SK-N-SH (cell line): ENCODE measurements at regions not wholly inside any gene's neighbourhood (a gene's known extent, or its start where the extent isn't known, plus 50 kb on each side); places are given as distances from the start of the nearest gene placed in this dataset.

ENCODE experiments used
- CTCF ChIA-PET: fragments of 300-600, 350-600 bp; formaldehyde crosslinking; extraction: SDS; loops from one replicate; lab custom pipeline; 2021; lab: Yijun Ruan, JAX
- POLR2A ChIA-PET: fragments of 350-600 bp; sonication (Branson Sonifier 250); formaldehyde crosslinking; extraction: SDS; loops from one replicate; lab custom pipeline; 2020; ENCODE audit warnings: antibody characterized with exemption, inconsistent platforms; lab: Yijun Ruan, JAX
- DNase-seq: peaks from one replicate; pipeline ENCODE4 v3.0.0; 2012
- H2AFZ ChIP-seq: fragments of 200-600 bp; sonication (generic); 2 replicates; pipeline ENCODE4 v1.8.1; 2016; ENCODE audit warnings: antibody characterized with exemption, mild to moderate bottlenecking, low read depth
- H3F3A ChIP-seq: fragments of 200-600 bp; sonication (generic); replicated peaks from 2 replicates; pipeline ENCODE3; 2016; ENCODE audit warnings: antibody characterized with exemption, mild to moderate bottlenecking; ENCODE audit not compliant: insufficient read depth
- H3K27ac ChIP-seq, 2 experiments: fragments of 200-500 bp in 1 of 2; fragments of 200-600 bp in 1 of 2; sonication (Bioruptor generic) in 1 of 2; sonication (generic), shearing (Covaris generic) in 1 of 2; 2 replicates each; pipeline versions ENCODE4 v1.5.1 to v1.6.1; 2014 to 2016; ENCODE audit warnings: low read depth in 2 of 2, inconsistent platforms in 1 of 2, low read length in 1 of 2, mild to moderate bottlenecking in 1 of 2, mixed read lengths in 1 of 2
- H3K27me3 ChIP-seq: fragments of 200-600 bp; sonication (generic), shearing (Covaris generic); 2 replicates; pipeline ENCODE4 v1.6.1; 2016; ENCODE audit warnings: mixed run types; ENCODE audit not compliant: insufficient read depth
- H3K36me3 ChIP-seq, 2 experiments: fragments of 200-500 bp in 1 of 2; fragments of 200-600 bp in 1 of 2; sonication (Bioruptor generic) in 1 of 2; sonication (generic) in 1 of 2; replicated peaks in 1 of 2; 2 replicates each; pipeline versions ENCODE3 to v1.5.1; 2014 to 2016; ENCODE audit warnings: low read length in 1 of 2, mild to moderate bottlenecking in 1 of 2; ENCODE audit not compliant: insufficient read depth in 2 of 2, control insufficient read depth in 1 of 2
- H3K4me1 ChIP-seq, 2 experiments: fragments of 200-500 bp in 1 of 2; fragments of 200-600 bp in 1 of 2; sonication (Bioruptor generic) in 1 of 2; sonication (generic), shearing (Covaris generic) in 1 of 2; 2 replicates each; pipeline versions ENCODE4 v1.5.1 to v1.6.1; 2014 to 2016; ENCODE audit warnings: low read depth in 1 of 2, low read length in 1 of 2, mixed run types in 1 of 2; ENCODE audit not compliant: insufficient read depth in 2 of 2, control insufficient read depth in 1 of 2
- H3K4me2 ChIP-seq: fragments of 200-600 bp; sonication (generic), shearing (Covaris generic); 2 replicates; pipeline ENCODE4 v1.6.1; 2017; ENCODE audit warnings: mixed run types
- H3K4me3 ChIP-seq, 2 experiments: fragments of 200-500 bp in 1 of 2; fragments of 200-600 bp in 1 of 2; sonication (Bioruptor generic) in 1 of 2; sonication (generic), shearing (Covaris generic) in 1 of 2; 2 replicates each; pipeline versions ENCODE4 v1.5.1 to v1.8.1; 2014 to 2016; ENCODE audit warnings: low read depth in 2 of 2, inconsistent platforms in 1 of 2, low read length in 1 of 2, mild to moderate bottlenecking in 1 of 2, mixed read lengths in 1 of 2, moderate library complexity in 1 of 2
- H3K79me2 ChIP-seq: fragments of 200-600 bp; sonication (generic); 2 replicates; pipeline ENCODE4 v1.8.1; 2017; ENCODE audit warnings: mild to moderate bottlenecking; ENCODE audit not compliant: insufficient read depth
- H3K9ac ChIP-seq: fragments of 200-600 bp; sonication (generic); 2 replicates; pipeline ENCODE4 v1.6.1; 2017; ENCODE audit warnings: mixed run types
- H3K9me2 ChIP-seq: fragments of 200-600 bp; sonication (generic); 2 replicates; pipeline ENCODE4 v1.6.1; 2017; ENCODE audit warnings: mixed run types
- H3K9me3 ChIP-seq: fragments of 200-600 bp; sonication (generic); 2 replicates; pipeline ENCODE4 v1.6.1; 2017; ENCODE audit warnings: mixed run types, mild to moderate bottlenecking, moderate library complexity
- H4K20me1 ChIP-seq: fragments of 200-600 bp; sonication (generic); 2 replicates; pipeline ENCODE4 v1.6.1; 2017; ENCODE audit warnings: mild to moderate bottlenecking, mixed run types; ENCODE audit not compliant: insufficient read depth
- CHD2 ChIP-seq: fragments of 150-350 bp; IDR thresholded peaks from 2 replicates; pipeline ENCODE4 v1.6.1; 2018; ENCODE audit warnings: low read length; ENCODE audit not compliant: partially characterized antibody
- EP300 ChIP-seq, 2 experiments: IDR thresholded peaks; 2 replicates each; pipeline versions ENCODE4 v1.4.0 to v1.6.1; 2012; ENCODE audit warnings: borderline replicate concordance in 1 of 2, low read depth in 1 of 2, low read length in 1 of 2
- EZH2phosphoT487 ChIP-seq: fragments of 200-600 bp; sonication (generic); IDR thresholded peaks from 2 replicates; pipeline ENCODE4 v1.6.1; 2017; ENCODE audit warnings: low read depth, mixed run types, mild to moderate bottlenecking, antibody characterized with exemption, moderate library complexity, borderline replicate concordance
- FOXJ3 ChIP-seq: sonication (generic); formaldehyde crosslinking; IDR thresholded peaks from 2 replicates; pipeline ENCODE4 v1.5.1; 2020; ENCODE audit warnings: mild to moderate bottlenecking, missing genetic modification reagents
- GATA2 ChIP-seq: sonication (generic); formaldehyde crosslinking; IDR thresholded peaks from 2 replicates; pipeline ENCODE4 v1.5.0; 2020; ENCODE audit warnings: mild to moderate bottlenecking, missing genetic modification reagents
- JUND ChIP-seq: IDR thresholded peaks from 2 replicates; pipeline ENCODE4 v1.4.0; 2012
- MEF2A ChIP-seq: IDR thresholded peaks from 2 replicates; pipeline ENCODE4 v1.4.0; 2012; ENCODE audit warnings: low read depth, borderline replicate concordance
- NFIC ChIP-seq: IDR thresholded peaks from 2 replicates; pipeline ENCODE4 v1.4.0; 2012; ENCODE audit warnings: borderline replicate concordance
- RAD21 ChIP-seq: IDR thresholded peaks from 2 replicates; pipeline ENCODE4 v1.6.1; 2012; ENCODE audit warnings: mild to moderate bottlenecking, low read length
- RCOR1 ChIP-seq: fragments of 150-350 bp; IDR thresholded peaks from 2 replicates; pipeline ENCODE4 v1.6.1; 2017; ENCODE audit warnings: antibody characterized with exemption, low read length
- RFX5 ChIP-seq: IDR thresholded peaks from 2 replicates; pipeline ENCODE4 v1.6.1; 2012; ENCODE audit warnings: mild to moderate bottlenecking, improper control_type of control experiment, low read length
- SIN3A ChIP-seq: IDR thresholded peaks from 2 replicates; pipeline ENCODE4 v1.6.1; 2012; ENCODE audit warnings: low read depth, mild to moderate bottlenecking, low read length, moderate library complexity, borderline replicate concordance
- SMC3 ChIP-seq: IDR thresholded peaks from 2 replicates; pipeline ENCODE4 v1.6.1; 2012; ENCODE audit warnings: low read depth, low read length, improper control_type of control experiment
- TAF1 ChIP-seq: IDR thresholded peaks from 2 replicates; pipeline ENCODE4 v1.6.1; 2012; ENCODE audit warnings: low read depth, mild to moderate bottlenecking, low read length, moderate library complexity, borderline replicate concordance
- TEAD4 ChIP-seq: IDR thresholded peaks from 2 replicates; pipeline ENCODE4 v1.4.0; 2012; ENCODE audit warnings: mild to moderate bottlenecking, borderline replicate concordance; ENCODE audit not compliant: insufficient read depth
- WGBS: methylation state at CpG from one replicate; pipeline ENCODE4 v1.1.6; 2017; ENCODE audit warnings: low lambda C conversion rate; 5-methylcytosine and 5-hydroxymethylcytosine counted together
- TF ChIP-seq, protein P1 (sequence below): IDR thresholded peaks from 2 replicates; pipeline ENCODE4 v1.4.0; 2012; ENCODE audit warnings: low read depth, borderline replicate concordance
- TF ChIP-seq, protein P2 (sequence below): fragments of 150-350 bp; IDR thresholded peaks from 2 replicates; pipeline ENCODE4 v1.6.1; 2016; ENCODE audit warnings: mild to moderate bottlenecking, low read depth, low read length
- TF ChIP-seq, protein P3 (sequence below): IDR thresholded peaks from 2 replicates; pipeline ENCODE4 v1.6.1; 2012; ENCODE audit warnings: mild to moderate bottlenecking, low read depth, low read length, moderate library complexity
- TF ChIP-seq, protein P4 (sequence below): fragments of 200-600 bp; sonication (generic); IDR thresholded peaks from 2 replicates; pipeline ENCODE4 v1.6.1; 2017; ENCODE audit warnings: antibody characterized with exemption, mild to moderate bottlenecking, moderate library complexity

DNA sequence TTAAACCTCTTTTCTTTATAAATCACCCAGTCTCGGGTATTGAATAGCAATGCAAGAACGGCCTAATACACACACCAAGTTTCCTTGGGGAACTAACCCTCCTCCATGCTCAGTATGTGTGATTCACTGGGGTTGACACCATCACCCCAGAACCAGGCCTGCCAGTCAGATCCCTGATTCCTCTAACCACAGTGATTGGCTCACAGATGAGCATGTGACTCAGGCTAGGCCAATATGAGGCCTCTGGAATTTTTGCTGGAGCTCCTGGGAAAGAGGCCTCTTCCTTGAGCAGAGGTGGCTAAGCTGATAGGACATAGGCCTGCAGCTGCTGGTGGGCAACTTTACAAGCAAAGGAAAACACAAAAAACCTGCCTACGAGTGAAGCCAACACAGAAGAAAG is 74.7 kb upstream of the ZBTB40 start:
- Histone ChIP-seq H2AFZ (no peak overlapping the region), H3K4me3 (no peak overlapping the region), H3K4me2 (no peak overlapping the region), H3K4me1 (peaks cover 0 to 15% of the 10 kb centered on the region in 2 experiments; a peak in 1 of 4 replicates), H3K27ac (no peak overlapping the region), H3K36me3 (no peaks in the 10 kb centered on the region), H3K9ac (no peak overlapping the region), H3K9me3 (no peaks in the 10 kb centered on the region), H3K79me2 (no peaks in the 10 kb centered on the region), H3F3A (no peaks in the 10 kb centered on the region), H4K20me1 (no peaks in the 10 kb centered on the region), H3K9me2 (no peaks in the 10 kb centered on the region), H3K27me3 (no peaks in the 10 kb centered on the region)
- WGBS, result 67% methylated on average over 3 of the region's 3 CpGs
- ChIA-PET CTCF (interaction anchor here (1.2 kb wide), 1 partner anchor 12 kb away, joined by 3 read pairs; no protein-coding TSS in a partner anchor), POLR2A (no interaction called here)
- DNase-seq, result no peak
- no peak for TF ChIP-seq RCOR1
- TF ChIP-seq, protein P1, sequence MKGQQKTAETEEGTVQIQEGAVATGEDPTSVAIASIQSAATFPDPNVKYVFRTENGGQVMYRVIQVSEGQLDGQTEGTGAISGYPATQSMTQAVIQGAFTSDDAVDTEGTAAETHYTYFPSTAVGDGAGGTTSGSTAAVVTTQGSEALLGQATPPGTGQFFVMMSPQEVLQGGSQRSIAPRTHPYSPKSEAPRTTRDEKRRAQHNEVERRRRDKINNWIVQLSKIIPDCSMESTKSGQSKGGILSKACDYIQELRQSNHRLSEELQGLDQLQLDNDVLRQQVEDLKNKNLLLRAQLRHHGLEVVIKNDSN, result peak; percentile 37; the same call in 1 of the 2 replicates

DNA sequence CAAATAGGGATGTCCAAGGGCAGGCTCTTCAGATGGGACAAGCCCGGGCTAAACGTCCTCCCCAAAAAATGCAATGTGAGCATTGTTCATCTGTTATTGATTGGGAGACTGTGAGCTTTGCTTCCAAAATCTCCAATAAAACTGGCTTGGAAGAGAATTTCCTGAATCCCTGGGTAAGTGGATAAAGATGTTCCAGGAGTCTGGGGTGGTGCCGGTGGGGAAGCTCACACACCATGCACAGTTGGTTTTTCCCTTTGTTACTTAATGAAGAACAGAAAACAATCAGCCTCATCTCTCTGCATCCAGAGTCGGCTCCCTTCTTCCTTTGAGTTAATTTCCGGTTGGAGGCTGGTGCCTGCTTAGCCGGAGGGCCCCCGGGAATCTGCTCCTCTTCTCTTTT is 72.1 kb upstream of the ZBTB40 start:
- Histone ChIP-seq H3K27me3 (no peaks in the 10 kb centered on the region), H3K9ac (no peak overlapping the region), H3K4me2 (no peak overlapping the region), H4K20me1 (no peaks in the 10 kb centered on the region), H3K9me3 (no peaks in the 10 kb centered on the region), H3K79me2 (no peaks in the 10 kb centered on the region), H3K4me1 (peaks cover 0 to 15% of the 10 kb centered on the region in 2 experiments; a peak in 1 of 4 replicates), H3K9me2 (no peaks in the 10 kb centered on the region), H3K36me3 (no peaks in the 10 kb centered on the region), H3K27ac (peak overlapping the region in 1 of 2 experiments; percentile 84; a peak in 2 of 4 replicates), H2AFZ (no peak overlapping the region), H3F3A (no peaks in the 10 kb centered on the region), H3K4me3 (no peak overlapping the region)
- TF ChIP-seq MEF2A (no peak), TEAD4 (no peak), EP300 (IDR thresholded peaks at IDR 0.05; ENCODE audit: borderline replicate concordance in 1 of 2, low read depth in 1 of 2, low read length in 1 of 2) (peak in 1 of 2 experiments; percentile 2; a peak in 1 of 4 replicates), JUND (no peak), SIN3A (no peak), RCOR1 (no peak), TAF1 (no peak), CHD2 (no peak), RFX5 (no peak), SMC3 (no peak), GATA2 (no peak), NFIC (no peak), FOXJ3 (no peak), RAD21 (0 out of 2 replicates have a peak, but pooled peaks have one; percentile 3), EZH2phosphoT487 (no peak)
- TF ChIP-seq, protein P2, sequence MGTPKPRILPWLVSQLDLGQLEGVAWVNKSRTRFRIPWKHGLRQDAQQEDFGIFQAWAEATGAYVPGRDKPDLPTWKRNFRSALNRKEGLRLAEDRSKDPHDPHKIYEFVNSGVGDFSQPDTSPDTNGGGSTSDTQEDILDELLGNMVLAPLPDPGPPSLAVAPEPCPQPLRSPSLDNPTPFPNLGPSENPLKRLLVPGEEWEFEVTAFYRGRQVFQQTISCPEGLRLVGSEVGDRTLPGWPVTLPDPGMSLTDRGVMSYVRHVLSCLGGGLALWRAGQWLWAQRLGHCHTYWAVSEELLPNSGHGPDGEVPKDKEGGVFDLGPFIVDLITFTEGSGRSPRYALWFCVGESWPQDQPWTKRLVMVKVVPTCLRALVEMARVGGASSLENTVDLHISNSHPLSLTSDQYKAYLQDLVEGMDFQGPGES, result no peak
- TF ChIP-seq, protein P3, sequence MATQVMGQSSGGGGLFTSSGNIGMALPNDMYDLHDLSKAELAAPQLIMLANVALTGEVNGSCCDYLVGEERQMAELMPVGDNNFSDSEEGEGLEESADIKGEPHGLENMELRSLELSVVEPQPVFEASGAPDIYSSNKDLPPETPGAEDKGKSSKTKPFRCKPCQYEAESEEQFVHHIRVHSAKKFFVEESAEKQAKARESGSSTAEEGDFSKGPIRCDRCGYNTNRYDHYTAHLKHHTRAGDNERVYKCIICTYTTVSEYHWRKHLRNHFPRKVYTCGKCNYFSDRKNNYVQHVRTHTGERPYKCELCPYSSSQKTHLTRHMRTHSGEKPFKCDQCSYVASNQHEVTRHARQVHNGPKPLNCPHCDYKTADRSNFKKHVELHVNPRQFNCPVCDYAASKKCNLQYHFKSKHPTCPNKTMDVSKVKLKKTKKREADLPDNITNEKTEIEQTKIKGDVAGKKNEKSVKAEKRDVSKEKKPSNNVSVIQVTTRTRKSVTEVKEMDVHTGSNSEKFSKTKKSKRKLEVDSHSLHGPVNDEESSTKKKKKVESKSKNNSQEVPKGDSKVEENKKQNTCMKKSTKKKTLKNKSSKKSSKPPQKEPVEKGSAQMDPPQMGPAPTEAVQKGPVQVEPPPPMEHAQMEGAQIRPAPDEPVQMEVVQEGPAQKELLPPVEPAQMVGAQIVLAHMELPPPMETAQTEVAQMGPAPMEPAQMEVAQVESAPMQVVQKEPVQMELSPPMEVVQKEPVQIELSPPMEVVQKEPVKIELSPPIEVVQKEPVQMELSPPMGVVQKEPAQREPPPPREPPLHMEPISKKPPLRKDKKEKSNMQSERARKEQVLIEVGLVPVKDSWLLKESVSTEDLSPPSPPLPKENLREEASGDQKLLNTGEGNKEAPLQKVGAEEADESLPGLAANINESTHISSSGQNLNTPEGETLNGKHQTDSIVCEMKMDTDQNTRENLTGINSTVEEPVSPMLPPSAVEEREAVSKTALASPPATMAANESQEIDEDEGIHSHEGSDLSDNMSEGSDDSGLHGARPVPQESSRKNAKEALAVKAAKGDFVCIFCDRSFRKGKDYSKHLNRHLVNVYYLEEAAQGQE, result no peak
- TF ChIP-seq, protein P4, sequence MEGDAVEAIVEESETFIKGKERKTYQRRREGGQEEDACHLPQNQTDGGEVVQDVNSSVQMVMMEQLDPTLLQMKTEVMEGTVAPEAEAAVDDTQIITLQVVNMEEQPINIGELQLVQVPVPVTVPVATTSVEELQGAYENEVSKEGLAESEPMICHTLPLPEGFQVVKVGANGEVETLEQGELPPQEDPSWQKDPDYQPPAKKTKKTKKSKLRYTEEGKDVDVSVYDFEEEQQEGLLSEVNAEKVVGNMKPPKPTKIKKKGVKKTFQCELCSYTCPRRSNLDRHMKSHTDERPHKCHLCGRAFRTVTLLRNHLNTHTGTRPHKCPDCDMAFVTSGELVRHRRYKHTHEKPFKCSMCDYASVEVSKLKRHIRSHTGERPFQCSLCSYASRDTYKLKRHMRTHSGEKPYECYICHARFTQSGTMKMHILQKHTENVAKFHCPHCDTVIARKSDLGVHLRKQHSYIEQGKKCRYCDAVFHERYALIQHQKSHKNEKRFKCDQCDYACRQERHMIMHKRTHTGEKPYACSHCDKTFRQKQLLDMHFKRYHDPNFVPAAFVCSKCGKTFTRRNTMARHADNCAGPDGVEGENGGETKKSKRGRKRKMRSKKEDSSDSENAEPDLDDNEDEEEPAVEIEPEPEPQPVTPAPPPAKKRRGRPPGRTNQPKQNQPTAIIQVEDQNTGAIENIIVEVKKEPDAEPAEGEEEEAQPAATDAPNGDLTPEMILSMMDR, result no peak
- WGBS, result 56% methylated on average over 7 of the region's 7 CpGs
- peak; percentile 69 for DNase-seq
- POLR2A ChIA-PET, result no interaction called here
- CTCF ChIA-PET, result interaction anchor here (1.2 to 2.3 kb wide), 2 partner anchors 33 to 36 kb away, joined by 3 to 8 read pairs; no protein-coding TSS in a partner anchor
